ENCODE measurements at regions not wholly inside any gene's neighbourhood (a gene's known extent, or its start where the extent isn't known, plus 50 kb on each side); places are given as distances from the start of the nearest gene placed in this dataset.

DNA sequence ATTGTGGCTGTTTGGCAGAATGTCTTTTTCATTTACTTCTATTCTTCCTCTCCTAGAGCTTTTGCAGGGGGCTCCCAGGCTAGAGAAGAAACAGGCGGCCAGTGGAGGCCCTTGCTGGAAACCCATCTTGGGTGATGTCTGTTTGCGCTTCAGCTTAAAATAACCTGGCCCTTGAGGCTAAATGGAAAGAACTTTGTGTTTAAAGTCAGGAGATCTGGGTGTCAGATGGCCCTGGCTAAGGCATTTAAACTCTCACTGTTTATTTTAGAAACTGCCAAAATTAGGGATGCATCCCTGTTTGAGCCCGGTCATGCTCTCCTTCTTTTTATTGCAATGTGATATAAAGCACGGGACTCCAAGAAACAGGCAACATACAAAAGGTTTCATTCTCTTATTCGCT lies 118.4 kb upstream of the RMP24 start:
- TF ChIP-seq POLR2A (IDR thresholded peaks at IDR 0.05) (no peak), POLR2AphosphoS5 (IDR thresholded peaks at IDR 0.05) (no peak)
- TF ChIP-seq, protein P1, sequence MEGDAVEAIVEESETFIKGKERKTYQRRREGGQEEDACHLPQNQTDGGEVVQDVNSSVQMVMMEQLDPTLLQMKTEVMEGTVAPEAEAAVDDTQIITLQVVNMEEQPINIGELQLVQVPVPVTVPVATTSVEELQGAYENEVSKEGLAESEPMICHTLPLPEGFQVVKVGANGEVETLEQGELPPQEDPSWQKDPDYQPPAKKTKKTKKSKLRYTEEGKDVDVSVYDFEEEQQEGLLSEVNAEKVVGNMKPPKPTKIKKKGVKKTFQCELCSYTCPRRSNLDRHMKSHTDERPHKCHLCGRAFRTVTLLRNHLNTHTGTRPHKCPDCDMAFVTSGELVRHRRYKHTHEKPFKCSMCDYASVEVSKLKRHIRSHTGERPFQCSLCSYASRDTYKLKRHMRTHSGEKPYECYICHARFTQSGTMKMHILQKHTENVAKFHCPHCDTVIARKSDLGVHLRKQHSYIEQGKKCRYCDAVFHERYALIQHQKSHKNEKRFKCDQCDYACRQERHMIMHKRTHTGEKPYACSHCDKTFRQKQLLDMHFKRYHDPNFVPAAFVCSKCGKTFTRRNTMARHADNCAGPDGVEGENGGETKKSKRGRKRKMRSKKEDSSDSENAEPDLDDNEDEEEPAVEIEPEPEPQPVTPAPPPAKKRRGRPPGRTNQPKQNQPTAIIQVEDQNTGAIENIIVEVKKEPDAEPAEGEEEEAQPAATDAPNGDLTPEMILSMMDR (IDR thresholded peaks at IDR 0.05), result no peak
